GM12872 (cell line): ENCODE measurements at regions not wholly inside any gene's neighbourhood (a gene's known extent, or its start where the extent isn't known, plus 50 kb on each side); places are given as distances from the start of the nearest gene placed in this dataset.

Source experiments
- TF ChIP-seq, protein P1 (sequence below): IDR thresholded peaks from 3 replicates; pipeline ENCODE4 v1.5.1; 2011; ENCODE audit warnings: low read depth, mild to moderate bottlenecking, low read length, moderate library complexity; ENCODE audit not compliant: insufficient read depth

DNA sequence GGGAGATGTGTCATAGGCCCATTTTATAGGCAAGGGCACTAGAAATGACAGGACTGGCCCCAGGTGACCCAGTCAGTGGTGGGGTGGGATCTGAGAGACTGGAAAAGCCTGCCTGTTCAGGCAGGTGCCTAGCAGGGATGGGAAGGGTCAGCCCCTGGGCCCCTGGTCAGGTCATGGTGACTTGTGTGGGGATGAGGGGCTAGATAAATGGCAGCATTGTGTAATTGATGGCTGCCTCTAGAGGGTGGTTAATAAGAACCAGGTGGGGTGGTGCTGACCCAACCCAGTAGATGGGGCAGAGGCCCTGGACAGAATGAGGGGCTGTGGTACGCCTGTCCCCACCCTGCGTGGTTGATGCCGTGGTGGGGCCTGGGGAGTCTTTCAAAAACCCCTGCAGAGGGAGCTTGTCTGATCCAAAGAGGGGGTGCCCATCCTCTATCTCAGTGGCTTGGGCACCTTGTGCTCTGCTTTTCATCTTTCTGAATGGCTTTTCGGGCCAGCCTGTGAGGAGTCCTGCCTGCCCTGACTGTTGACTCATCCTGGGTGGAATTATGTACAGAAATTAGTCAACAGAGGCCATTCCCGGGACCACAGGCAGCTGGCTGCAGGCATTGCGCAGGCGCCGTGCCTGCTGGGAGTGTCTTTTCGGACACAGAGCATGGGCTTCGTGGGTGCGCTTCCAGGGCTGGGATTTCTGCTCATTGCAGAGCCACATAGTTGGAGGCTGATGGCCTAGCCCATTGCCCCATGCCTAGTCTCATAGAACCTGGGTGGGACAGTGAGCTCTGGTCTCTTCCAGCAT, 93.6 kb upstream of the PITX1 start:
- TF ChIP-seq, protein P1, sequence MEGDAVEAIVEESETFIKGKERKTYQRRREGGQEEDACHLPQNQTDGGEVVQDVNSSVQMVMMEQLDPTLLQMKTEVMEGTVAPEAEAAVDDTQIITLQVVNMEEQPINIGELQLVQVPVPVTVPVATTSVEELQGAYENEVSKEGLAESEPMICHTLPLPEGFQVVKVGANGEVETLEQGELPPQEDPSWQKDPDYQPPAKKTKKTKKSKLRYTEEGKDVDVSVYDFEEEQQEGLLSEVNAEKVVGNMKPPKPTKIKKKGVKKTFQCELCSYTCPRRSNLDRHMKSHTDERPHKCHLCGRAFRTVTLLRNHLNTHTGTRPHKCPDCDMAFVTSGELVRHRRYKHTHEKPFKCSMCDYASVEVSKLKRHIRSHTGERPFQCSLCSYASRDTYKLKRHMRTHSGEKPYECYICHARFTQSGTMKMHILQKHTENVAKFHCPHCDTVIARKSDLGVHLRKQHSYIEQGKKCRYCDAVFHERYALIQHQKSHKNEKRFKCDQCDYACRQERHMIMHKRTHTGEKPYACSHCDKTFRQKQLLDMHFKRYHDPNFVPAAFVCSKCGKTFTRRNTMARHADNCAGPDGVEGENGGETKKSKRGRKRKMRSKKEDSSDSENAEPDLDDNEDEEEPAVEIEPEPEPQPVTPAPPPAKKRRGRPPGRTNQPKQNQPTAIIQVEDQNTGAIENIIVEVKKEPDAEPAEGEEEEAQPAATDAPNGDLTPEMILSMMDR, result no peak

DNA sequence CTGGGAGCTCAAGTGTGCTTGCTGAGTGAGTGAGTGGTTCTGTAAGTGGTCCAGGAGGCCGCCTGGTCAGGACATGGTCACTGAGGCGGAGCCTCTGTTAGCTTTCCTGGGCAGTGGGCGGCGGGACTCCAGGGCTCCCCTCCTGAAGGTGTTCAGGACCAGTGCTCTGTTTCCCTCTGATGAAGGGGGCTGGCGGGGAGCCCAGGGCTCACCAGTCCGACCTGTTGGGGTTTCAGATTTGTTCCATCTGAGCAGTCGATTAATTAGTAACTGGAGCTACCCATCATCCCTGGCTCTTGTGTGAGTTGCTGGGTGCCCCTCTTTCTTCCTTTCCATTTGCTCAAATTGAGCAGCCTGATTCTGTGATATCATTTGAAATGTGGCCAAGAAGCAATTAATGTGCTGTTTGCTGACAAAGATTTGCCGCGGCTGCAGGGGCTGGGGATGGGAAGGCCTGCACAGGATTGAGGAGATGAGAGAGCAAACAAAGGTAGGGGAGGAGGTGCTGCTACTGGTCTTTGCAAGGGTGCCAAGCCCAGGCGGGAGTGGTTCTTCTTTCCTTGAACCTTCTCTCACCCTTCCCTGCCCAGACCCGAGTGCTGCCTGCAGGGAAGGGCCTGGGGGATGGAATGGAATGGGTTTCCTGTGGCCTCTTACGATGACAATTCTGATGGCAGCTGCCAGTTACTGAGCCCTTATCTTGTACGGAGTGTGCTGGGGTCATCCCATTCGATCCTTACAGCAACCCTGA, 92.8 kb upstream of the PITX1 start:
- TF ChIP-seq, protein P1, result no peak

DNA sequence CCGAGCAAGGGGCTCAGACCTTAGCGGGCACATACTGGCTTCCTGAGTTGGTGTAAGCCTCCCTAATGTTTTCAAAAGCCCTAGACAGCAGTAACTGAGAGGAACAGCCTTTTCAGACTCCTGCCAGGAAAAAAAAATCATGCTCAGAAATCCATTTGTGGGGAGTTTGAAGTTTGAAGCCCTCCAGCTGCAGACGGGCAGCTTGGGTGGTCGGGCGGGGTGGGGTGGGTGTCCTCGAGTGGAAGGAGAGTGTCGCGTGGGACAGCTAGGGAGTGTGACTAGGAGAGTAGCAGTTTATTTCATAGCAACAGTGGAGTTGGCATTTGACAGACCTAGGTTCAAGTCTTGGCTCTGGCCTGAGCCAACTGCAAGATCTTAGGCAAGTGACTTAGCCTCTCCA, 90.7 kb upstream of the PITX1 start:
- TF ChIP-seq, protein P1, result no peak

DNA sequence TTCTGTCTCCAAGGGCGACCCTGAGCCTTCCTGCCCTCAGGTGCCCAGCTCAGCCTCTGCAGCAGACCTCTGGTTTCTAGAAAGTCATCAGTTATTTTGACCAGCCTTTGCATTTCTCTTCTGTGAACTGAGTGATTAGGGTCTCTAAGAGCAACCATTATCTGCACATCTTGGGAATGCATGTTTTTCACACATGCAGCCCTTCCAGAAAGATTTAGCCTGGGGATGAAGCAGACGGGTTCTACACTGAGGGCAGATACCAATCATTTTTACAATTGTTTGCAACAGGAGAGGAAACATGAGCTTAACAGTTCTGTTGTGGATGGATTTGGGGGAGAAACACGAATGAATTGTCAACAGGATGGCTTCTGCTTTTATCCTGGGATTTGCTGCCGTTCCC, 90.1 kb upstream of the PITX1 start:
- TF ChIP-seq, protein P1, result no peak

DNA sequence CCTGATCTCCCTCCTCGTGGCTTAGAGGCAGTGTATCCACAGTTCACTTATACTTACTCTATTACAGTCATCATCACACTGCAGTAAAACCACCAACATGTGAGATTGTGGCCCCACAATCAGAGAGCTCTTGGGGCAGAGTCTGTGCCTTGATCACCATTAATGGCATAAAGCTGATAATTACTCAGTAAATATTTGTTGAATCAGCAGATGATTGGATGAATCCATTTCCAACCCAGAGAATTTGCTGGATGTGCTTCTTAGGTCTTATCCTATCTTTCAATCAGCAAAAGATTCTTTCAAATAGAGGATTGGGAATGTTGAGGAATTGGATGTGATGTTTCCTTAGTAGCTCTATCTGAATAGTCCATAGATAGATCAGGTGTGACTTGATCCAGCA, 88.8 kb upstream of the PITX1 start:
- TF ChIP-seq, protein P1, result no peak

DNA sequence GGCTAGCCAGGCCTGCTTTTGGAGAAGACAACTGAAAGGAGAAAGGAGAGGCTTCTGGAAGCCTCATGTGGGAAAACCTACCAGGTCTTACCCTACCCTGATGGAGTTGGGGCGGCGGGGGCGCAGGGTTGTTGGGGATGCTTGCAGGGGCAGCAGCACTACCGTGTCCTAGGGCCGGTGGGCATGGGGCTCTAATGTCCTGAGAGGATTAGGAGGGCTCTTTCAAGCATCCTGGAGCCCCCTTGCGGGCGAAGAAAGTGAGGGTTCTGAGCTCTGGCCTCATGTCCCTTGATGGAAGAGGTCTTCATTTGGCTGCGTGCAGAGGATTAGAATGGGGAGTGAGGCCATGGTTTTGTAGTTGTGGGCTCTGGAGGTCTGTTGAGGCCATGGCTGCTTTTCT, 86.9 kb upstream of the PITX1 start:
- TF ChIP-seq, protein P1, result no peak

DNA sequence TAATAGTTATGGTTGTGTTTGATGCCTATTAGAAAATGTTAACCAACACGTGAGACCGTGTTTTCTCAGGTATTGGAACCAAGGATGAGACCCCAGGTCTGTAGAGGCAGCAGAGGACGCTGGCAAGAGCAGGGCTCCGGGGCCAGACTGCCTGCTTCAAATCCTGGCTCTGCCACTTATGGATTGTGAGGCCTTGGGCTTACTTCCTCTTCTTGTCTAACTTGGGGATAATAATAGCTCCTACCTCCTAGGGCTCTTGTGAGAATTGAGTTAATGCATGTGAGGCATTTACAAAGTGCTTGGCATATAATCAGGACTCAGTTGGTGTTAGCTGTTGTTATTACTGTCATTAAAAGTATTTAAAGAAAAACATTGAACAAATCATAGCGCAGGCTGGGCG, 85.5 kb upstream of the PITX1 start:
- TF ChIP-seq, protein P1, result no peak
